IgD-negative memory B cell (primary cell): ENCODE measurements at regions not wholly inside any gene's neighbourhood (a gene's known extent, or its start where the extent isn't known, plus 50 kb on each side); places are given as distances from the start of the nearest gene placed in this dataset.
A peak's percentile ranks its signal among the peaks of the same experiment; 100 is the strongest.

Source experiments
- H3K27ac Mint-ChIP-seq, 3 donors: one replicate each; pipeline ENCODE4 v1.8.0; 2020 to 2022; ENCODE audit warnings: mild to moderate bottlenecking in 3 of 3, mixed read lengths in 3 of 3, moderate library complexity in 1 of 3
- H3K27me3 Mint-ChIP-seq: one replicate; pipeline ENCODE4 v1.8.0; 2021; ENCODE audit warnings: mixed read lengths
- H3K36me3 Mint-ChIP-seq: one replicate; pipeline ENCODE4 v1.8.0; 2020; ENCODE audit warnings: mild to moderate bottlenecking, mixed read lengths
- H3K4me1 Mint-ChIP-seq, 3 donors: one replicate each; pipeline ENCODE4 v1.8.0; 2020 to 2022; ENCODE audit warnings: mixed read lengths in 3 of 3, mild to moderate bottlenecking in 1 of 3
- H3K4me3 Mint-ChIP-seq, 4 donors: one replicate each; pipeline ENCODE4 v1.8.0; 2020 to 2022; ENCODE audit warnings: mild to moderate bottlenecking in 4 of 4, mixed read lengths in 4 of 4, moderate library complexity in 3 of 4
- H3K9me3 Mint-ChIP-seq, 3 donors: one replicate each; pipeline ENCODE4 v1.8.0; 2020 to 2021; ENCODE audit warnings: mixed read lengths in 3 of 3, mild to moderate bottlenecking in 1 of 3

DNA sequence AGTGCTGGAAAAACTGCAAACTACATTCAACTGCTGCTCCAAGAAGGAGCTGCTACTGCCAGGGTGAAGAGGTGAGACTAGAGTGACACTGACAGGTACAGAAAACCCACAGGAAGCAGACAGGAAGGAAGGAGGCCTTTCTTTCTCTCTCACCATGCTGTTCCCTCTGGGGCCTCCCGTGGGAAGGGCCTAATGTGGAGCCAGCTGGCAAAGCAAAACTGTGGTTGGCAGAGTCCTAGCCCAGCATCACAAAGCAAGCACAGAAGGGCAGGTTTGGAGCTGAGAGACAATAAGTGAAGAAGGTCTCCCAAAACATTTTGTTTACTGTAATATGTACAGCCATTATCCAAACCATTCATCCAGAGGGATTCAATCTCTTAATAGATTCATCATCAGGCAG is 122.5 kb upstream of the MAX start:
- Mint-ChIP-seq H3K36me3 (peaks cover 17% of the 10 kb centered on the region), H3K4me3 (peak overlapping the region in 3 of 4 donors; percentile 34 to 83 (median 35)), H3K9me3 (no peaks in the 10 kb centered on the region), H3K27ac (peak overlapping the region in 2 of 3 donors; percentile 26 to 59), H3K27me3 (no peaks in the 10 kb centered on the region), H3K4me1 (peaks cover 57 to 59% (median 59%) of the 10 kb centered on the region in 3 donors)

GRCh38 chr14:65225299-65226159 is 123.2 kb upstream of the MAX start:
- peak overlapping the region in 2 of 4 donors; percentile 6 to 83 for H3K4me3 Mint-ChIP-seq
- H3K4me1 Mint-ChIP-seq = peaks cover 64 to 66% (median 66%) of the 10 kb centered on the region in 3 donors
- peaks cover 17% of the 10 kb centered on the region for H3K36me3 Mint-ChIP-seq
- H3K27me3 Mint-ChIP-seq = no peaks in the 10 kb centered on the region
- H3K9me3 Mint-ChIP-seq = no peaks in the 10 kb centered on the region
- peak overlapping the region in 2 of 3 donors; percentile 33 to 59 for H3K27ac Mint-ChIP-seq

GRCh38 chr14:65226824-65227604 is 124.7 kb upstream of the MAX start:
- peak overlapping the region in 3 of 4 donors; percentile 0 to 88 (median 3) for H3K4me3 Mint-ChIP-seq
- H3K27me3 Mint-ChIP-seq = no peaks in the 10 kb centered on the region
- H3K36me3 Mint-ChIP-seq = peaks cover 11% of the 10 kb centered on the region
- peak overlapping the region in 2 of 3 donors; percentile 33 to 39 for H3K27ac Mint-ChIP-seq
- H3K4me1 Mint-ChIP-seq = peaks cover 65 to 71% (median 65%) of the 10 kb centered on the region in 3 donors
- no peaks in the 10 kb centered on the region for H3K9me3 Mint-ChIP-seq

- H3K4me3 Mint-ChIP-seq = peak overlapping the region; percentile 72 to 90 (median 80)
- H3K9me3 Mint-ChIP-seq = no peaks in the 10 kb centered on the region
- peaks cover 56 to 66% (median 61%) of the 10 kb centered on the region in 3 donors for H3K4me1 Mint-ChIP-seq
- peak overlapping the region; percentile 32 to 92 (median 76) for H3K27ac Mint-ChIP-seq
- peaks cover 10% of the 10 kb centered on the region for H3K36me3 Mint-ChIP-seq
- H3K27me3 Mint-ChIP-seq = no peaks in the 10 kb centered on the region
Observed at GRCh38 chr14:65228436-65228835, 126.1 kb upstream of the MAX start.

GRCh38 chr14:65228956-65229747 is 126.8 kb upstream of the MAX start:
- H3K27ac Mint-ChIP-seq = peak overlapping the region; percentile 92 to 96 (median 94)
- H3K4me1 Mint-ChIP-seq = peaks cover 58 to 74% (median 68%) of the 10 kb centered on the region in 3 donors
- H3K9me3 Mint-ChIP-seq = no peaks in the 10 kb centered on the region
- H3K36me3 Mint-ChIP-seq = peaks cover 11% of the 10 kb centered on the region
- no peaks in the 10 kb centered on the region for H3K27me3 Mint-ChIP-seq
- H3K4me3 Mint-ChIP-seq = peak overlapping the region; percentile 76 to 96 (median 90)

DNA sequence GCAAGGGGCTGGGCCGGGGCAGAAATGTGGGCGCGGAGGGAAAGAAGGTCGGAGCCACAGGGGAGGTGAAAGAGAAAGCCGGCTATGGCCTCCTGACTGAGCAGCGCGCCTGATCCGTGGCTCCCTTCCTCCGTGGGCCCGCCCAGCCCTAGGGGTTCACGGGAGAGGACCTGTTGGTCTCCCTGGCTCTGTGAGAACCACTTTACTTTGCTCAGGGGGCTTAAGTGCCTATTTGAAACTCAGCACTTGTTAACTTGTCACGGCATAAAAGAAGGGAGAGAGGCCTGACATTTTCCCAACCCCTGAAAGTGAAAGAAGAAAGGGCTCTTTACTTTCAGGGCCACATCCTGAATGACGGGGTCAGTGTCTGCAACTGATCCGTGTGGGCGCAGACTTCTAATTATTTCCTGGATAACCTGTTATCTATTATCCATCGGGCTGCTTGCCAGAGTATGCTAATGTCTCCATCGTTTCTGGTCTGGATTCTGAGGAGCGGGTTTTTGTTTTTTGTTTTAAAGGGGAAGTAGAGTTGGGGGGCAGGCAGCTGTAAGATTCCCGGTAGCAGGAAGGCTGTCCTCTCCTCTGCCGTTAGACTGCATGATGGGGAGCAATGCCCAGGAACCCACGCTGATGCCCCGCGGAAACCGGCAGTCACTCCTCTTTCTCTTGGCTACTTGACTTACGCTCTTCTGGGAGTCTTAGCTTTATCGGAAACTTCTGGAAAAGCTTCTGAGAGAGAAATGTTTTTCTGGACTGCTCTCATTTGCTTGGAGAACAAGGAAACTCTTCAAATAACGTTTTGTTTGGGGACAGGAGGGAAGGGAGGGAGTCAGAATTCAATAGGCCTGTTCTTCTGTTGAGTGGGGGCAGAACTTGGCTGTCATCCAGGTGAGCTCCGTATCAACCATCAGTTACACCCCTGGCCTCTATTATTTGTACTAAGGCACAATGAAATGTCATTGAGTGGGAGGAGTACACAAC is 127.7 kb upstream of the MAX start:
- H3K4me3 Mint-ChIP-seq = peak overlapping the region; percentile 76 to 96 (median 90)

GRCh38 chr14:65231286-65231980 is 129.1 kb upstream of the MAX start:
- peaks cover 42 to 54% (median 50%) of the 10 kb centered on the region in 3 donors for H3K4me1 Mint-ChIP-seq
- H3K36me3 Mint-ChIP-seq = peaks cover 8% of the 10 kb centered on the region
- no peaks in the 10 kb centered on the region for H3K27me3 Mint-ChIP-seq
- peak overlapping the region in 2 of 3 donors; percentile 18 to 93 for H3K27ac Mint-ChIP-seq
- peaks cover 0 to 1% (median 0%) of the 10 kb centered on the region in 3 donors for H3K9me3 Mint-ChIP-seq
- H3K4me3 Mint-ChIP-seq = peak overlapping the region in 3 of 4 donors; percentile 4 to 85 (median 72)

More for the DNA sequence above, 127.7 kb upstream of the MAX start:
- no peaks in the 10 kb centered on the region for H3K9me3 Mint-ChIP-seq
- peaks cover 11% of the 10 kb centered on the region for H3K36me3 Mint-ChIP-seq
- peaks cover 52 to 68% (median 64%) of the 10 kb centered on the region in 3 donors for H3K4me1 Mint-ChIP-seq
- H3K27me3 Mint-ChIP-seq = no peaks in the 10 kb centered on the region
- H3K27ac Mint-ChIP-seq = peak overlapping the region; percentile 84 to 96 (median 94)

DNA sequence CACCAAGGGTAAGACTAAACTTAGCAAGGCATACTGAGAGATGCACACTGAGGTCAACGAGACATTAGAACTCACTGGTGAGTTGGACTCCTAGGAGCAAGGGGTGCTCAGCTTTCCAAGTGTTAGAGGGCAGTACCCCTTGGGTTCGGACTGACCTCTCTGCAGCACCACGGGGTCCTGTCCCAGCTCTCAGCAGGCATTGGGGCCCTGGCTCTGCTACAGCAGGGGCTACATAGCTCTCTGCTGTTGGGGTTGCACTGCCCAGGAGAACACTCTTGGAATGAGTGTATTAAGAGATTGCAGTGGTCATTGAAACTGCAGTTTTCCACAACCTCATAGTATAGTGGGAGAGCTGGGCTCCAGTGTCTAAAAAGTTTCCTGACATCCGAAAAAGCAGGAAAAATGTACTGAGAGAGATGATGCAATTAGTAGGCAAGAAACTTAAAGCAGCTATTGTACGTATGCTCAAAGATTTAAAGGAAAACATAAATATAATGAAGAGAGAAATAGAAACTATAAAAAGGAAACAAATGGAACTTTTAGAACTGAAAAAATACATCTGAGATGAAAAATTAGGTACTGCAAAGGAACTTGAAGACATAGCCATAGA is 132.5 kb upstream of the MAX start:
- H3K4me1 Mint-ChIP-seq = peaks cover 16 to 26% (median 25%) of the 10 kb centered on the region in 3 donors
- peaks cover 0 to 1% (median 0%) of the 10 kb centered on the region in 3 donors for H3K9me3 Mint-ChIP-seq
- H3K36me3 Mint-ChIP-seq = peaks cover 8% of the 10 kb centered on the region
- no peak overlapping the region for H3K27ac Mint-ChIP-seq
- H3K27me3 Mint-ChIP-seq = no peaks in the 10 kb centered on the region
- peak overlapping the region in 1 of 4 donors; percentile 71 for H3K4me3 Mint-ChIP-seq

DNA sequence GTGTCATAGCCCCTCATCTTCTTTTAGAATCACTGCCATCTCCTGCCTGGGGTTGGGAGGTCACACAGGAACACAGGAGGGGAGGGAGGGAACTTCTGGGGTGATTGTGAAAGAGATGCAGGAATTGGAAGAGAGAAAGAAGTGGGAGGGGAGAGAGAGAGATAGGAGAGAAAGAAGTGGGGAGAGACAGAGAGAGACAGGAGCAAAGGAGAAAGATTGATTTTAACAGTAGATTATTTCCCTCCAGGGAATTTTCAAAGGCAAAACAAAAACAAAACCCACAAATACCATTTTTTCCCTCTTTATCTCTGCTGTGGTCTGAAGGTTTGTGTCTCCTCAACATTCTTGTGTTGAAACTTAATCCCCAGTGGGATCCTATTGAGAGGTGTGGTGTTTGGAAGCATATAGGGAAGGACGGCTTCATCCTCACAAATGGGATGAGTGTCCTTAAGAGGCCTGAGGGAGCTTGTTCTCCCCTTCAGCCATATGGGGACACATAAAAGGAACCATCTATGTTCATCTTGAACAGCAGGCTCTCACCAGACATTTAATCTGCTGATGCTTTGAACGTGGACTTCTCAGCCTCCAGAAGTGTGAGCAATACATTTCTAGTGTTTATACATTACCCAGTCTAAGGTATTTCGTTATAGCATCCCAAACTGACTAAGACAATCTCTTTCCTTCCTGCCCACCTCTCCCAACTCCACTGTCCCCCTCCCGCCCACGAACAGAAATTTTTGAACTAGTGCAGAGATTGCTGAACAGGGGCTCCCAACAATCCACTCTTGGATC is 134.9 kb upstream of the MAX start:
- no peaks in the 10 kb centered on the region for H3K27me3 Mint-ChIP-seq
- H3K9me3 Mint-ChIP-seq = peaks cover 0 to 1% (median 0%) of the 10 kb centered on the region in 3 donors
- no peak overlapping the region for H3K27ac Mint-ChIP-seq
- H3K36me3 Mint-ChIP-seq = peaks cover 11% of the 10 kb centered on the region
- H3K4me3 Mint-ChIP-seq = no peak overlapping the region
- H3K4me1 Mint-ChIP-seq = peaks cover 8 to 17% (median 16%) of the 10 kb centered on the region in 3 donors

GRCh38 chr14:65237941-65238340 is 135.6 kb upstream of the MAX start:
- H3K9me3 Mint-ChIP-seq = peaks cover 0 to 1% (median 0%) of the 10 kb centered on the region in 3 donors
- peaks cover 8 to 17% (median 16%) of the 10 kb centered on the region in 3 donors for H3K4me1 Mint-ChIP-seq
- no peak overlapping the region for H3K4me3 Mint-ChIP-seq
- peaks cover 11% of the 10 kb centered on the region for H3K36me3 Mint-ChIP-seq
- no peaks in the 10 kb centered on the region for H3K27me3 Mint-ChIP-seq
- peak overlapping the region in 2 of 3 donors; percentile 59 to 86 for H3K27ac Mint-ChIP-seq

DNA sequence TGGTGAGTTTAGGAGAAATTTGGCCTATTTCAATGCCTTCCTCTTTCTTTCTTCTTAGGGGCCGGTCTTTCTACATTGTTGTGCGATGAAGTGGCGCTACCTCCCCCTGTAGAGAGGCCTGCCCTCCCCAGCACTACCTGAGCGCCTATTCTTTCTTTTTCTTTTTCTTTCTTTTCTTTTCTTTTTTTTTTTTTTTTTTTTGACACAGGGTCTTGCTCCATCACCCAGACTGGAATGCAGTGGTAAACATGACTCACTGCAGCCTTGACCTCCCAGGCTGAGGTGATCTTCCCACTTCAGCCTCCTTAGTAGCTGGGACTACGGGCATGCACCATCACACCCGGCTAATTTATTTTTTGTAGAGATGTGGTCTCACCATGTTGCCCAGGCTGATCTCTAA is 136.1 kb upstream of the MAX start:
- H3K4me1 Mint-ChIP-seq = peaks cover 8 to 15% (median 14%) of the 10 kb centered on the region in 3 donors
- H3K4me3 Mint-ChIP-seq = no peak overlapping the region
- H3K9me3 Mint-ChIP-seq = peaks cover 0 to 1% (median 0%) of the 10 kb centered on the region in 3 donors
- H3K36me3 Mint-ChIP-seq = peaks cover 8% of the 10 kb centered on the region
- no peaks in the 10 kb centered on the region for H3K27me3 Mint-ChIP-seq
- H3K27ac Mint-ChIP-seq = peak overlapping the region in 1 of 3 donors; percentile 86
